K562 (cell line): ENCODE measurements at regions not wholly inside any gene's neighbourhood (a gene's known extent, or its start where the extent isn't known, plus 50 kb on each side); places are given as distances from the start of the nearest gene placed in this dataset.

ENCODE experiments used
- FOXK2 ChIP-seq, 2 experiments: fragments of 450-650 bp; IDR thresholded peaks in 1 of 2; conservative IDR thresholded peaks in 1 of 2; 2 replicates each; pipeline ENCODE4 v1.6.1; 2016; ENCODE audit warnings: low read depth in 2 of 2, mild to moderate bottlenecking in 1 of 2
- HDAC2 ChIP-seq: fragments of 450-650 bp; IDR thresholded peaks from 2 replicates; pipeline ENCODE4 v1.6.1; 2016; ENCODE audit warnings: mild to moderate bottlenecking
- HNRNPH1 ChIP-seq: fragments of 200-400 bp; formaldehyde crosslinking; optimal IDR thresholded peaks from 2 replicates; pipeline ENCODE3; 2017; ENCODE audit warnings: low read depth, mild to moderate bottlenecking, low read length, moderate library complexity
- JUN ChIP-seq, 2 experiments: sonication (generic) in 1 of 2; formaldehyde crosslinking in 1 of 2; IDR thresholded peaks; 2 replicates each; pipeline versions ENCODE4 v1.6.1 to v1.8.0; 2012 to 2022; ENCODE audit warnings: borderline replicate concordance in 2 of 2, mild to moderate bottlenecking in 2 of 2, improper control_type of control experiment in 1 of 2, low read depth in 1 of 2, low read length in 1 of 2, missing genetic modification reagents in 1 of 2
- POLR2A ChIP-seq: fragments of 450-650 bp; conservative IDR thresholded peaks from 2 replicates; pipeline ENCODE4 v1.6.1; 2016
- RHOXF2B ChIP-seq: fragments of 250-450 bp; sonication (Bioruptor Pico); conservative IDR thresholded peaks from 2 replicates; pipeline ENCODE4 v1.5.1; 2021
- SMAD3 ChIP-seq: fragments of 450-650 bp; formaldehyde crosslinking; conservative IDR thresholded peaks from 2 replicates; pipeline ENCODE4 v1.4.0; 2020; ENCODE audit warnings: mild to moderate bottlenecking
- SMC3 ChIP-seq: conservative IDR thresholded peaks from 2 replicates; pipeline ENCODE4 v1.6.1; 2011; ENCODE audit warnings: low read depth, low read length, improper control_type of control experiment; ENCODE audit not compliant: insufficient read depth
- ZKSCAN1 ChIP-seq: fragments of 150-350 bp; IDR thresholded peaks from 2 replicates; pipeline ENCODE4 v1.6.1; 2016; ENCODE audit warnings: low read depth, low read length
- ZNF175 ChIP-seq: fragments of 200-800 bp; sonication (Bioruptor generic); IDR thresholded peaks from 2 replicates; pipeline ENCODE4 v1.6.1; 2016; ENCODE audit warnings: low read depth, mild to moderate bottlenecking, missing genetic modification characterization, missing compliant biosample characterization
- ZNF3 ChIP-seq: fragments of 250-450 bp; sonication (Bioruptor Pico); IDR thresholded peaks from 2 replicates; pipeline ENCODE4 v1.5.0; 2021; ENCODE audit warnings: mild to moderate bottlenecking, moderate library complexity
- TF ChIP-seq, protein P1 (sequence below): sonication (generic); formaldehyde crosslinking; IDR thresholded peaks from 2 replicates; pipeline ENCODE4 v1.8.1; 2022; ENCODE audit warnings: missing genetic modification reagents
- TF ChIP-seq, protein P2 (sequence below), 2 experiments: fragments of 450-650 bp; formaldehyde crosslinking in 1 of 2; IDR thresholded peaks; 2 replicates each; pipeline versions ENCODE4 v1.4.0 to v1.6.1; 2014 to 2020; ENCODE audit warnings: mild to moderate bottlenecking in 2 of 2, borderline replicate concordance in 1 of 2, low read depth in 1 of 2
- TF ChIP-seq, protein P3 (sequence below): fragments of 450-650 bp; formaldehyde crosslinking; IDR thresholded peaks from 2 replicates; pipeline ENCODE4 v1.4.0; 2022; ENCODE audit warnings: missing genetic modification characterization

DNA sequence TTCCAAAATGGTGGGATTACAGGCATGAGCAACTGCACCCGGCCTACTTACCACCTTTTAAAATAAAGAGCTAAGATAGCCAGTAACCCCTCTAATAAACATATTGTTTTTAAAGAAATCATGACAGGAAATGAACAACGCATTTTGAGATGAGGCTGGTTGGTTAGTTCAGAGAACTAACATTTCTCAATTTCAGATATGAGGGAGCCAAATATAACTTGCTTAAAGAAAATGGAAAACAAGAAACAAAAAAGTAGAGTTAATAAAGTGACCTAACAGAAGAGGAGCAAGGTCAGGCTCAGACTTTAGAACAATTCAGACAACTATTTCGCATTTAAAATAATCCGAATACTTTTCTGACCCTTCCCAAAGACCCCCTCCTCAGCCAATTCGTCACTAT, 254.9 kb upstream of the PHF14 start:
- TF ChIP-seq ZNF3 (CRISPR knock-in tag) = no peak
- TF ChIP-seq, protein P1, sequence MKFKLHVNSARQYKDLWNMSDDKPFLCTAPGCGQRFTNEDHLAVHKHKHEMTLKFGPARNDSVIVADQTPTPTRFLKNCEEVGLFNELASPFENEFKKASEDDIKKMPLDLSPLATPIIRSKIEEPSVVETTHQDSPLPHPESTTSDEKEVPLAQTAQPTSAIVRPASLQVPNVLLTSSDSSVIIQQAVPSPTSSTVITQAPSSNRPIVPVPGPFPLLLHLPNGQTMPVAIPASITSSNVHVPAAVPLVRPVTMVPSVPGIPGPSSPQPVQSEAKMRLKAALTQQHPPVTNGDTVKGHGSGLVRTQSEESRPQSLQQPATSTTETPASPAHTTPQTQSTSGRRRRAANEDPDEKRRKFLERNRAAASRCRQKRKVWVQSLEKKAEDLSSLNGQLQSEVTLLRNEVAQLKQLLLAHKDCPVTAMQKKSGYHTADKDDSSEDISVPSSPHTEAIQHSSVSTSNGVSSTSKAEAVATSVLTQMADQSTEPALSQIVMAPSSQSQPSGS = no peak
- no peak for TF ChIP-seq SMAD3
- no peak for TF ChIP-seq HNRNPH1
- TF ChIP-seq, protein P2, sequence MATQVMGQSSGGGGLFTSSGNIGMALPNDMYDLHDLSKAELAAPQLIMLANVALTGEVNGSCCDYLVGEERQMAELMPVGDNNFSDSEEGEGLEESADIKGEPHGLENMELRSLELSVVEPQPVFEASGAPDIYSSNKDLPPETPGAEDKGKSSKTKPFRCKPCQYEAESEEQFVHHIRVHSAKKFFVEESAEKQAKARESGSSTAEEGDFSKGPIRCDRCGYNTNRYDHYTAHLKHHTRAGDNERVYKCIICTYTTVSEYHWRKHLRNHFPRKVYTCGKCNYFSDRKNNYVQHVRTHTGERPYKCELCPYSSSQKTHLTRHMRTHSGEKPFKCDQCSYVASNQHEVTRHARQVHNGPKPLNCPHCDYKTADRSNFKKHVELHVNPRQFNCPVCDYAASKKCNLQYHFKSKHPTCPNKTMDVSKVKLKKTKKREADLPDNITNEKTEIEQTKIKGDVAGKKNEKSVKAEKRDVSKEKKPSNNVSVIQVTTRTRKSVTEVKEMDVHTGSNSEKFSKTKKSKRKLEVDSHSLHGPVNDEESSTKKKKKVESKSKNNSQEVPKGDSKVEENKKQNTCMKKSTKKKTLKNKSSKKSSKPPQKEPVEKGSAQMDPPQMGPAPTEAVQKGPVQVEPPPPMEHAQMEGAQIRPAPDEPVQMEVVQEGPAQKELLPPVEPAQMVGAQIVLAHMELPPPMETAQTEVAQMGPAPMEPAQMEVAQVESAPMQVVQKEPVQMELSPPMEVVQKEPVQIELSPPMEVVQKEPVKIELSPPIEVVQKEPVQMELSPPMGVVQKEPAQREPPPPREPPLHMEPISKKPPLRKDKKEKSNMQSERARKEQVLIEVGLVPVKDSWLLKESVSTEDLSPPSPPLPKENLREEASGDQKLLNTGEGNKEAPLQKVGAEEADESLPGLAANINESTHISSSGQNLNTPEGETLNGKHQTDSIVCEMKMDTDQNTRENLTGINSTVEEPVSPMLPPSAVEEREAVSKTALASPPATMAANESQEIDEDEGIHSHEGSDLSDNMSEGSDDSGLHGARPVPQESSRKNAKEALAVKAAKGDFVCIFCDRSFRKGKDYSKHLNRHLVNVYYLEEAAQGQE (IDR thresholded peaks at IDR 0.05; ENCODE audit: borderline replicate concordance) = no peak
- TF ChIP-seq, protein P2 (CRISPR knock-in tag; IDR thresholded peaks at IDR 0.05; ENCODE audit: low read depth) = no peak
- no peak for TF ChIP-seq SMC3
- no peak for TF ChIP-seq ZKSCAN1
- TF ChIP-seq, protein P3, sequence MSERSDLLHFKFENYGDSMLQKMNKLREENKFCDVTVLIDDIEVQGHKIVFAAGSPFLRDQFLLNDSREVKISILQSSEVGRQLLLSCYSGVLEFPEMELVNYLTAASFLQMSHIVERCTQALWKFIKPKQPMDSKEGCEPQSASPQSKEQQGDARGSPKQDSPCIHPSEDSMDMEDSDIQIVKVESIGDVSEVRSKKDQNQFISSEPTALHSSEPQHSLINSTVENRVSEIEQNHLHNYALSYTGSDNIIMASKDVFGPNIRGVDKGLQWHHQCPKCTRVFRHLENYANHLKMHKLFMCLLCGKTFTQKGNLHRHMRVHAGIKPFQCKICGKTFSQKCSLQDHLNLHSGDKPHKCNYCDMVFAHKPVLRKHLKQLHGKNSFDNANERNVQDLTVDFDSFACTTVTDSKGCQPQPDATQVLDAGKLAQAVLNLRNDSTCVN = no peak
- no peak for TF ChIP-seq FOXK2 (conservative IDR thresholded peaks at IDR 0.05 in 1 of 2, IDR thresholded peaks at IDR 0.05 in 1 of 2; ENCODE audit: low read depth in 2 of 2)
- TF ChIP-seq JUN (IDR thresholded peaks at IDR 0.05; ENCODE audit: borderline replicate concordance, low read depth, low read length) = no peak
- TF ChIP-seq JUN (CRISPR knock-in tag; IDR thresholded peaks at IDR 0.05; ENCODE audit: borderline replicate concordance) = no peak
- TF ChIP-seq HDAC2 = no peak
- TF ChIP-seq ZNF175 = no peak
- TF ChIP-seq RHOXF2B (CRISPR knock-in tag) = no peak
- TF ChIP-seq POLR2A = no peak
